AG09309 (cell line): ENCODE measurements at regions not wholly inside any gene's neighbourhood (a gene's known extent, or its start where the extent isn't known, plus 50 kb on each side); places are given as distances from the start of the nearest gene placed in this dataset.
A peak's percentile ranks its signal among the peaks of the same experiment; 100 is the strongest.

Experiments
- DNase-seq: peaks from one replicate; pipeline ENCODE4 v3.0.0-alpha.2; 2010; ENCODE audit warnings: low read depth
- H3K4me3 ChIP-seq: 2 replicates; pipeline ENCODE4 v1.5.1; 2011; ENCODE audit warnings: mild to moderate bottlenecking, low read depth, low read length, moderate library complexity; ENCODE audit not compliant: control insufficient read depth
- TF ChIP-seq, protein P1 (sequence below): IDR thresholded peaks from 2 replicates; pipeline ENCODE4 v1.5.1; 2011; ENCODE audit warnings: mild to moderate bottlenecking, low read depth, low read length, inconsistent platforms; ENCODE audit not compliant: insufficient read depth, control insufficient read depth; ENCODE audit errors: missing control alignments

DNA sequence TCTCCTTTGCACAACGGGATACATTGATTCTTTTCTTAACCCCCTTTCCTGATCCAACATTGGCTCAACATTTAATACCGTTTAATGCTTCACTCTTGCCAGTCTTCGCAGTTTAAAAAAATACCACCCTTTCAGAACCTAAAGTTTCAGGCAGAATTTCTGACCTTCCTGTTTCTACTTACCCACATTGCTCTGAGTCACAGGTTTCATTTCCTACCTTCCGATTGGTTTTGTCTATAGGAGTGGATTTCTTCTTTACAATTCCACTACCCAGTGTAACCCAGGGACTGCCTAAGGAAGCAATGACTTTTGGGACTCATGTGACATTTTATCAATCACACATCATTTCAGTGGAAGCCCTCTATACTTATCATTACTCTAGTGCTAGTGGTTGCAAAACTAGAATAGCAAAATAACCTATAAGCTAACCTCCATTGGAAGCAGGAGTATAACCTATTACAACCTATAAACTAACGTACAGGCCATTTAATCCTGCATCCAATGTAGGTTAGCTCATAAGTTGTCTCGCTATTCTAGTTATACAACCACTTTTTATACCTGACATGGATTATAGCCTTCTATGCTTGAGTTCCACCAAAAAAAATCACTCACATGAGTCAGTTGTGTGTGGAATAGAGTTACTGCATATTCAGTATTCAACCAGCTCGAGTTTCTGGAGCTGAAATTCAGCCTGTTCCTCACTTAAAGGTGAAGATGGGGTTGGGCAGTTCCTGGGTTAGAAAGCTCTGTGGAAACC, 64.9 kb upstream of the KITLG start:
- no peak overlapping the region for H3K4me3 ChIP-seq
- TF ChIP-seq, protein P1, sequence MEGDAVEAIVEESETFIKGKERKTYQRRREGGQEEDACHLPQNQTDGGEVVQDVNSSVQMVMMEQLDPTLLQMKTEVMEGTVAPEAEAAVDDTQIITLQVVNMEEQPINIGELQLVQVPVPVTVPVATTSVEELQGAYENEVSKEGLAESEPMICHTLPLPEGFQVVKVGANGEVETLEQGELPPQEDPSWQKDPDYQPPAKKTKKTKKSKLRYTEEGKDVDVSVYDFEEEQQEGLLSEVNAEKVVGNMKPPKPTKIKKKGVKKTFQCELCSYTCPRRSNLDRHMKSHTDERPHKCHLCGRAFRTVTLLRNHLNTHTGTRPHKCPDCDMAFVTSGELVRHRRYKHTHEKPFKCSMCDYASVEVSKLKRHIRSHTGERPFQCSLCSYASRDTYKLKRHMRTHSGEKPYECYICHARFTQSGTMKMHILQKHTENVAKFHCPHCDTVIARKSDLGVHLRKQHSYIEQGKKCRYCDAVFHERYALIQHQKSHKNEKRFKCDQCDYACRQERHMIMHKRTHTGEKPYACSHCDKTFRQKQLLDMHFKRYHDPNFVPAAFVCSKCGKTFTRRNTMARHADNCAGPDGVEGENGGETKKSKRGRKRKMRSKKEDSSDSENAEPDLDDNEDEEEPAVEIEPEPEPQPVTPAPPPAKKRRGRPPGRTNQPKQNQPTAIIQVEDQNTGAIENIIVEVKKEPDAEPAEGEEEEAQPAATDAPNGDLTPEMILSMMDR: no peak
- no peak for DNase-seq

DNA sequence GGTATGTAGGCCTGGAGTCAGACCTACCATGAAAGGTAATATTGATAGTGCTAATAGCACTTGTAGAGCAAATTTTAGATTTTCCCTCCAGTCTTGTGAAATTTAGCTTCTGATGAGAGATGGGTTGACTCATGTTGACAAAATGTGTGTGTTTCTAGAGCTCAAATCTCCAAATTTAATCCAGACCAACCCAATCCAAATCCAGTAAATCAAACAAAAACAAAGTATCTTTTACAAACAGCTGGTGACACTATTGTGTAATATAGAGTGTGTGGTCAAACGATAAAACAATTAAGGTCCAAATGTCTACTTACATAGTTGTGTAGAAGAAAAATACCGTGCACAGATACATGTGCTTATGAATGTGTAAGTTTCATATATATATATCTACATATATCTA, 63.4 kb upstream of the KITLG start:
- DNase-seq: peak; percentile 25
- no peak overlapping the region for H3K4me3 ChIP-seq
- TF ChIP-seq, protein P1: no peak

DNA sequence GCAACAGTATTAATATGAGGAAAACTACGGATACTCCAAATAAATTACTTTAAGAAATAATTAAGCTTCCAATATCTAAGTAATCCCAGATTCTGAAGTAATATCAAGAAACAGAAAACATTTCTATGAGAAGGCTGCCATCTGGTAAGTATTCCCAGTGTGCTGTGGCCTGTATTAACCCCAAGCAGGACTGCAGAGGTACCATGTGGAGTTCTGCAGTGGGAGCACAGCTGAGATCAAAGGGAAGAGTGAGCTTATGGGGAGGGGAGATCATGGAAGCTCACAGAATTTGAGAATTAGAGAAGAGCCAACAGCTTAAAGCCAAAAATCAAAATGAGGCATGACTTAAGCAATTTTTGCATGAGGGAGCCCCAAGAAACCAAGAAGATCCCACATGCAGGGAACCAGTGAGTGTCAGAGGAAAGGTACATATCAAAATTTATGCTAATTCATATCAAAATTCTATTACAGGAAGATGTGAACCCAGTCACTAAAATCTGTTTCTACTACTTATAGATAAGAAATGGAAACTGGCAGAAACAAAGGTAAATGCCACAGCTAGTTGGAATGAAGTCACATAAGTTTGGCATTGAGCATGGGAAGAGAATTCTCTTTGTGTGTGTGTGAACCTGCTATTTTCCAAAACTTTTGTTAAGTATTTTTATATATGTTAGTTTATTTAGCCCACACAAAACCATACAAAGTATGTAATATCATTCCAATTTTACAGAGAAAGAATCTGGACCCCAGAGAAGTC, 62.6 kb upstream of the KITLG start:
- DNase-seq: no peak
- H3K4me3 ChIP-seq: no peak overlapping the region
- TF ChIP-seq, protein P1: no peak

DNA sequence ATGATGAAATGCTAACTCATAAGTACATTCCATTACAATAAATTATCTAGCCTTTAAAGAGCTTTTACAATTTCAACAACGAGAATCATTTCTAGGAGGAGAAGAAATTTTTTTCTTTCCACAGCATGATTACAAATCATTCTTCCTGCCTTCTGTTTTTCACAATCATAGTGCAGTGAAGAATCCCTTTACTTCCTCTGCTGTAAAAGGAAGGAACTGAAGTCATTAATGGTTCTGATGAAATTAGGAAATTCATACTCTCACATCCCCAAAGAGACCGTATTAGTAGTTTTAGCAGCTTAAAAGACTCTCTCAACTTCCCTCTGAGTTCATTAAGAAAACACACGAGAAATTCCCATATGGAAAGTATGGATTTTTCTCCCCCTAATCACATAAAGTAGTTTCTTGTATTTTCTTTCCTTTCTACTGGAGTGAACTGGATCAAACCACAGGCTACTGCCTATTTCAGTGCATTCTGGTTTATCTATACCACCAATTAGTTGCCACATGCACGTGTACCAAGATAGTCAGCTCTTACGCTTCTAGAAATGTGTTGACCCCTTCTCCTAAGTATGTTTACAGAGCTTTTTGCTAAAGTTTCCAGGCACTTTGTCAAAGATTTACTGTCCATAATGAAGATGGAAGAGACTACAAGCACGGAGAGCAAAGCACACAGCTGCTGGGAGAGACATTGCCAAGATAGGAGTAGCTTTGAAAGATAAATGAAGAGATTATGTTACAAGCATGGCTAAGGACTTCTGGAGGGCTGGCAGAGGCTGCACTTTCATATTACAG, 58.9 kb upstream of the KITLG start:
- no peak overlapping the region for H3K4me3 ChIP-seq
- DNase-seq: peak; percentile 43
- TF ChIP-seq, protein P1: no peak

DNA sequence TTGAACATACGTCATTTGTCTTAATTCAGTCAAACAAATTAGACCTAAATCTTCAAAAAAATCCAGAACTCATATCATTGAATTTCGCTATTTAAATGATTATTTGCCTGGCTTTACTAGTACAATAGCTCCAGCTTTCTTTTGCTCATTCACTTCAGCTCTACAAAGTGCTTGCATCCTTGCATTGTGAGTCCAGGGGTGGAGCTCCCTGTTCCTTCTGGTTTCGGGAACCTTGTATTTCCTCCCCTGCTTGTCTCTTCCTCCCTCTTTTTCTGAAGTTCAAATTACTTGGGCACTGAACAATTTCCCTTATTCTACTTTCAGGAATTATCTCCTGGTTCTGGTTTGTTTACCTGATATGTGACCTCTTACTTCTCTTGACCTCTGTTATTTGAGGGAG, 58.1 kb upstream of the KITLG start:
- H3K4me3 ChIP-seq: no peak overlapping the region
- DNase-seq: no peak
- TF ChIP-seq, protein P1: no peak

DNA sequence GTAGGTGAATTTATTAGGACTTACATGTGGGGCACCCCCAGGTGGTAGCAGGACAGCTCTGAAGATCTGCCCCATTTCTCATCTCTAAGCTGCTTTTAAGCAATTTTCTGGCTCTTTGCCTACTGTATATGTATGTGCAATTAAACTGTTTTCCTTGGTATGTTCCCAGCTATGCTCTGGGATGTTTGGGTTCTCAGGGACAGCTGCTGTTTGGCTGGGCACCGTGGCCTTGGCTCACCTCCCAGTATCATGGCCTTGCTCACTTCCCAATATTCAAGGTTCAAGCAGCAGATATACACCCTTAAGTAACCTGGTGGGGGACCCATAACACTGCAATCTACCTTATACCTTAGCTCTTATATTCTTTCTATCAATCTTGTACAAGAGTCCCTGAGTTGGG, 53.7 kb upstream of the KITLG start:
- H3K4me3 ChIP-seq: no peak overlapping the region
- TF ChIP-seq, protein P1: no peak
- DNase-seq: no peak
